Activated CD8-positive, alpha-beta memory T cell treated with anti-CD3 and anti-CD28 coated beads, Interleukin-2, amount 10 ng/mL, durations not matched to agents 7 days and 5 days (primary cell): ENCODE measurements at regions not wholly inside any gene's neighbourhood (a gene's known extent, or its start where the extent isn't known, plus 50 kb on each side); places are given as distances from the start of the nearest gene placed in this dataset.

Source experiments
- ATAC-seq: fragments of 150-1000 bp; cut with Tn5 transposase; one replicate; pipeline ENCODE4 v1.10.0; 2021; ENCODE audit warnings: moderate library complexity
- CTCF ChIA-PET: fragments of 350-600 bp; sonication (Branson Sonifier 250); formaldehyde crosslinking; loops from one replicate; lab custom pipeline; 2021; ENCODE audit warnings: antibody characterized with exemption; lab: Charles Lee
- DNase-seq: peaks from one replicate; pipeline ENCODE4 v3.0.0-alpha.2; 2020
- H3K27ac Mint-ChIP-seq: one replicate; pipeline ENCODE4 v1.8.0; 2021; ENCODE audit warnings: mild to moderate bottlenecking, mixed read lengths
- H3K27me3 Mint-ChIP-seq: one replicate; pipeline ENCODE4 v1.8.0; 2021; ENCODE audit warnings: mixed read lengths
- H3K36me3 Mint-ChIP-seq: one replicate; pipeline ENCODE4 v1.8.0; 2021; ENCODE audit warnings: mild to moderate bottlenecking, mixed read lengths
- H3K4me1 Mint-ChIP-seq: one replicate; pipeline ENCODE4 v1.8.0; 2021; ENCODE audit warnings: mixed read lengths
- H3K4me3 Mint-ChIP-seq: one replicate; pipeline ENCODE4 v1.8.0; 2021; ENCODE audit warnings: mild to moderate bottlenecking, moderate library complexity, mixed read lengths
- H3K9me3 Mint-ChIP-seq: one replicate; pipeline ENCODE4 v1.8.0; 2022; ENCODE audit warnings: low read depth, mixed read lengths

DNA sequence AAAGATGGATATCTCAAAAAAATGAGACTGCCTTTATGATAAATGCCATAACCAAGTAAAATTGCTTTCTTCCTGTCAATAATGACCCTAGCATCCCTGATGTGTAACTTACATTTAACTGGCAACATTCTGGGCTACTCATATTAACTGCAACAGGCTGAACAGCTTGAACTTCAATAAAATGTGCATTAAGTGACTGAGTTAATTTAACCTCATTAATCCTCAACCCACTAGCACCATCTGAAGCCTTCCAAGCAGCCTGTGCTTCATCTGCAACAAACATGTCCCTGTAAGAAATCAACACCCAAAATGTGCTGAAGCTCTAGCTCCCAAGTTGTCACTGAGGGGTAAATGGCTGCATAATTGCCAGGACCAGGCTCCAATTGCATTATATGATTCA, 296.2 kb upstream of the ZC3H15 start:
- Mint-ChIP-seq H3K9me3 (no peaks in the 10 kb centered on the region), H3K4me1 (no peaks in the 10 kb centered on the region), H3K27ac (no peak overlapping the region), H3K4me3 (no peak overlapping the region), H3K36me3 (no peaks in the 10 kb centered on the region), H3K27me3 (no peaks in the 10 kb centered on the region)
- ATAC-seq (no peak), DNase-seq (no peak)
- CTCF ChIA-PET: no interaction called here

DNA sequence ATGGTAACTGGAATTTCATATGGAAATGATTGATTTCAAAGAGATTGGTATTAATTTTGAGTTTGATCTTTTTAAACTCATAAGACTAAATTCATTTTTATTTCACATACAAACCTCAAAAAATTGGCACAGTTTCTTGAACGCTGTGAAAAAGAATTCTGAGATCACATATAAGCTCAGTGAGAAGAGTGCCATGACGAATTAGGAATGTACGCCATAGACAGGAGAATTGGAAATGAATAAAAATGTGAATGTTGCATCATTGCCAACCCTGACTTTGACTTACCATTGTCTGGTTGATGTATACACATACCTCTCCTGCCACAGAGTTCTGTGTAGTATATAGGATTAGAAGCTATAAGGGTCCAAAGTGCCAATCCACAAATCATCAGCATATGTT, 290.4 kb upstream of the ZC3H15 start:
- H3K27me3 Mint-ChIP-seq: no peaks in the 10 kb centered on the region
- no peaks in the 10 kb centered on the region for H3K9me3 Mint-ChIP-seq
- ATAC-seq: no peak
- no peaks in the 10 kb centered on the region for H3K36me3 Mint-ChIP-seq
- CTCF ChIA-PET: no interaction called here
- no peak for DNase-seq
- H3K4me1 Mint-ChIP-seq: no peaks in the 10 kb centered on the region
- no peak overlapping the region for H3K27ac Mint-ChIP-seq
- H3K4me3 Mint-ChIP-seq: no peak overlapping the region

DNA sequence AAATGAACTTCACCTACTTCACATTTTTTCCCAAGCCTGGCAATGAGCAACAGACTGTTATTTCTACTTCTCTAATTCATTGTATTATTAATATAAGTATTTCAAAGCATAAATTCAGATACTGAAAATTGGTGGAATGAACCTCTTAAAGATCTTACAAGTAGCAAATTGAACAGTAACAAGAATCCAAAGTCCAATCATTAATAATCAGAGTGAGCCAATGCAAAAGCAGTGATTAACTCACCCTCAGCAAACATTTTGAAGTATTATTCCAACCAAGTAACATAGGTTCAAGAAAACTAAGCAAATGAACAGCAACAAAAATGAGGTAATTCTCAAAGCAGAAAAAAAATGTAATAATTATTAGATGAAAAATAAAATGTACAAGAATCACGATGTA, 288.1 kb upstream of the ZC3H15 start:
- H3K4me1 Mint-ChIP-seq: no peaks in the 10 kb centered on the region
- H3K36me3 Mint-ChIP-seq: no peaks in the 10 kb centered on the region
- H3K4me3 Mint-ChIP-seq: no peak overlapping the region
- no peak for ATAC-seq
- H3K9me3 Mint-ChIP-seq: no peaks in the 10 kb centered on the region
- no peak for DNase-seq
- CTCF ChIA-PET: no interaction called here
- H3K27me3 Mint-ChIP-seq: no peaks in the 10 kb centered on the region
- no peak overlapping the region for H3K27ac Mint-ChIP-seq

DNA sequence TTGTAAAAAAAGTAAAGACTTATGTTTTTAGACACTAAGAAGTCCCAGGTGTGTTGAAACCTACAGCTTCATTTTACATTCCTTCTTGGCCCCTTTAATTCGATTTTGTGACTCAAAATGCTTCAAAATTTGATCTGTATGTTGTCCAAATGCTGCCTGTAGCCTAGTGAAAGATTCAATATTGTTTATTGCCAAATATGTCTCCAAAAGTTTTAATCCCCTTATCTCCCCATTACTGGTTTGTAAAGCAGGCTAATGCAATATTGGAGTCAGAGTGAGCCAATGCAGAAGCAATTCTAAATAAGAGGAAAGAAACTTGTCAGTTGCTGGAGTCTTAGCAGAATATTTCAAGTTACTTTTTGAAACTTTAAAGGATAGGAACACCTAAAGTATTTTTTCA, 287.0 kb upstream of the ZC3H15 start:
- DNase-seq (no peak), ATAC-seq (no peak)
- Mint-ChIP-seq H3K4me1 (no peaks in the 10 kb centered on the region), H3K36me3 (no peaks in the 10 kb centered on the region), H3K27ac (no peak overlapping the region), H3K4me3 (no peak overlapping the region), H3K9me3 (no peaks in the 10 kb centered on the region), H3K27me3 (no peaks in the 10 kb centered on the region)
- CTCF ChIA-PET: no interaction called here

DNA sequence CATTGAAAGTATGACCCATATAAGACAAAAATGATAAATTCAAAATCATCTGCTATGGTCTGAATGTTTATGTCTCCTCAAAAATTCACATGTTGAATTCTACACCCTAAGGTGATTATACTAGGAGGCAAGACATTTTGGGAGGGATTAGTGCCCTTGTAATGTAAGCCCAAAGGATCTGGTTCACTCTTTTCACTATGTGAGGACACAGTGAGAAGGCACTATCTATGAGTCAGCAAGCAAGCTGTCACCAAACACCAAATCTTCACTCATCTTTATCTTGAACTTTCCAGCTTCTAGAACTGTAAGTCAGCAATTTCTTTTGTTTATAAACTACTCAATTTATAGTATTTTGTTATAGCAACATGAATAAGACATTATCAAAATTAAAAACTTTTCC, 284.7 kb upstream of the ZC3H15 start:
- no peaks in the 10 kb centered on the region for H3K36me3 Mint-ChIP-seq
- H3K9me3 Mint-ChIP-seq: no peaks in the 10 kb centered on the region
- no peak for DNase-seq
- ATAC-seq: no peak
- no peak overlapping the region for H3K4me3 Mint-ChIP-seq
- H3K4me1 Mint-ChIP-seq: no peaks in the 10 kb centered on the region
- no peak overlapping the region for H3K27ac Mint-ChIP-seq
- CTCF ChIA-PET: no interaction called here
- no peaks in the 10 kb centered on the region for H3K27me3 Mint-ChIP-seq

DNA sequence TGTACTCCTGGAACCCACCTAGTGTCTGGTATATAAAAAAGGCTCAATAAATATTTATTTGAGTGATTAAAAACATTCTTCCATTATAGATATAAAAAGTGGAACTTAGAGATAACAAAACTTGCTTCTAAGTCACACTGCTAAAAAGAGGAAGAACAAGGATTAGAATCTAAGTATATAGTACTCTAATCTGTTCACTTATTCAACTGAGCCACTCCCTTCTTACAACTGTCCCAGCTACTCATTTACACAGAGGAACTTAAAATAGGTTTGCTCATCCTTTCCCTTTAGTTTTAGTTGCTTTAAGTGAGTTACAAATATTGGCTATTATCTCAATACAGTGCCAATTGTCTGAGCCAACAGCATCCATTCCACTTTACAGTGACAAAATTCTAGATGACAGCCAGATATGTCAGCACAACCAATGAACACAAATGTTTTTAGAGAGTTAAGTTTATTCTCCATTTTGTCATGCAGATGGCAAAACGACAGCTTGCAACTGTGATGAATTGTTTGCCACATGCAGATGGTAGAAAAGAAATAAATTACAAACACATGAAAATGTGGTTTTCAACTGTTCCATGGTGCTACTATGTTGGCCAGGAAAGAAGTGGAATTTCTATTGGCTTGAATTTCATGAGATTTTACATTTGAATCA, 280.7 kb upstream of the ZC3H15 start:
- ATAC-seq: no peak
- Mint-ChIP-seq H3K4me3 (no peak overlapping the region), H3K4me1 (no peaks in the 10 kb centered on the region), H3K36me3 (no peaks in the 10 kb centered on the region), H3K9me3 (no peaks in the 10 kb centered on the region), H3K27ac (no peak overlapping the region), H3K27me3 (no peaks in the 10 kb centered on the region)
- DNase-seq: no peak
- CTCF ChIA-PET: no interaction called here

DNA sequence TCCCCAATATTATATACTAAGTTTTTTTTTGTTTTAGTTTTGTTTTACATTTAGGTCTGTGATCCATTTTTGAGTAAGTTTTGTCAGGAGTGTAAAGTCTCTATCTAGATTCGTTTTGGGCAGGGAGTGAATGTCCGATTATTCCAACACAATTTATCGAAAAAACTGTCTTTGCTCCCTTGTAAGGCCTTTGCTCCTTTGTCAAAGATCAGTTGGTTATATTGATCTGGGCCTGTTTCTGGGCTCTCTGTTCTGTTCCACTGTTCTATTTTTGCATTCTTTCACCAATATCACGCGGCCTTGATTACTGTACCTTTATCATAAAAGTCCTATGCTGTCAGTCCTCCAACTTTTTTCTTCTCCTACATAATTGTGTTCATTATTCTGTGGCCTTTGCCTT, 276.5 kb upstream of the ZC3H15 start:
- no peaks in the 10 kb centered on the region for H3K36me3 Mint-ChIP-seq
- no peaks in the 10 kb centered on the region for H3K4me1 Mint-ChIP-seq
- H3K27me3 Mint-ChIP-seq: no peaks in the 10 kb centered on the region
- peaks cover 2% of the 10 kb centered on the region for H3K9me3 Mint-ChIP-seq
- no peak overlapping the region for H3K4me3 Mint-ChIP-seq
- ATAC-seq (no peak), DNase-seq (no peak)
- CTCF ChIA-PET: no interaction called here
- no peak overlapping the region for H3K27ac Mint-ChIP-seq

DNA sequence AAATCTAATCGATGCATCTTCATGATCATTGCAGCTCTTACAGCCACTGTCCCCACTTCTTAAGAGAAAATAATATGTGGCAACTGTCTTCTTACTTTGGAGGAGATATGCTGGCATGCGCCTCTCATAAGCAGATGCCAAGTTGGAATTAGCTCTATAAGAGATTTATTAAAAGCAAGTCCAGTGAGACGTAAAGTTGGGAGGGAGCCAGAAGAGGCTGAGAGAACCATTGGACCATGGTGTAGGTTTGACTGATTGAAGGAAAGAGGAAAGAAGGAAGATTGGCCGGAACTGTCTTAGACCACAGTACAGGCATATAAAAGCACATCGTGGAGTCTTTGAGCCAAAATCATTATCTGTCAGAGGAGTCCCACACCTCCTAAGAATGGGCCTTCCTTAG, 265.7 kb upstream of the ZC3H15 start:
- DNase-seq (no peak), ATAC-seq (no peak)
- no peak overlapping the region for H3K27ac Mint-ChIP-seq
- CTCF ChIA-PET: no interaction called here
- no peaks in the 10 kb centered on the region for H3K27me3 Mint-ChIP-seq
- H3K36me3 Mint-ChIP-seq: no peaks in the 10 kb centered on the region
- H3K4me3 Mint-ChIP-seq: no peak overlapping the region
- no peaks in the 10 kb centered on the region for H3K4me1 Mint-ChIP-seq
- no peaks in the 10 kb centered on the region for H3K9me3 Mint-ChIP-seq

DNA sequence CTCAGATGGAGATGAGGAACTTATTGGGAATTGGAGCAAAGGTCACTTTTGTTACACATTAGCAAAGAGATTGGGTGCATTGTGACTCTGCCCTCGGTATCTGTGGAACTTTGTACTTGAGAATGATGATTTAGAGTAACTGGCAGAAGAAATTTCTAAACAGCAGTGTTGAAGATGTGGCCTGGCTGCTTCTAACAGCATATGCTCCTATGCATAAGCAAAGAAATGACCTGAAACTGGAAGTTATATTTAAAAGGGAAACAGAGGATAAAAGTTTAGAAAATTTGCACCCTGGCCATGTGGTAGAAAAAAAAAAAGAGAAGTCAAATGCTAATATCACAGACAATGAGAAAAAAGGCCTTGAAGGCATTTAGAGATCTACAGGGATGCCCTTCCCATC, 256.8 kb upstream of the ZC3H15 start:
- H3K36me3 Mint-ChIP-seq: no peaks in the 10 kb centered on the region
- H3K27me3 Mint-ChIP-seq: no peaks in the 10 kb centered on the region
- H3K9me3 Mint-ChIP-seq: peaks cover 11% of the 10 kb centered on the region
- ATAC-seq (no peak), DNase-seq (no peak)
- CTCF ChIA-PET: no interaction called here
- H3K27ac Mint-ChIP-seq: no peak overlapping the region
- H3K4me1 Mint-ChIP-seq: no peaks in the 10 kb centered on the region
- no peak overlapping the region for H3K4me3 Mint-ChIP-seq

DNA sequence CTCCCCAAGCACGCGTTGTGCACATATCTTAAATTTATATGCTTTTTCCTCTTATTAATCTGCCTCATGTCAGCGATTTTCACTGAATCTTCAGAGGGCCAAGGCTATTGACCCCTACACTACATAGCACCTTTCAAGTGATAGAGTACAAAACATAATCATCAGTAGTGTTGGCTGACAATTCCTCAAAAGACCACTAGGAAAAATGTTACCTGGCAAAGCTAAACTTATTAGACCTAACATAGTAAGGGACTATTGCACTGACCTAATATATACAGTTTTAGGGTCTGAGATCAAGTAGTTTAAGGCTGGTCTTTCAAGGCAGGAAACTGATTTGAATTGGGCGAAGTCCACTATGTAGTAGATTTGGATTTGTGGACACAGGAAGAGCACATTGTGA, 244.2 kb upstream of the ZC3H15 start:
- CTCF ChIA-PET: no interaction called here
- Mint-ChIP-seq H3K36me3 (no peaks in the 10 kb centered on the region), H3K27ac (no peak overlapping the region), H3K4me3 (no peak overlapping the region), H3K9me3 (peaks cover 4% of the 10 kb centered on the region), H3K4me1 (no peaks in the 10 kb centered on the region), H3K27me3 (no peaks in the 10 kb centered on the region)
- DNase-seq: no peak
- no peak for ATAC-seq

DNA sequence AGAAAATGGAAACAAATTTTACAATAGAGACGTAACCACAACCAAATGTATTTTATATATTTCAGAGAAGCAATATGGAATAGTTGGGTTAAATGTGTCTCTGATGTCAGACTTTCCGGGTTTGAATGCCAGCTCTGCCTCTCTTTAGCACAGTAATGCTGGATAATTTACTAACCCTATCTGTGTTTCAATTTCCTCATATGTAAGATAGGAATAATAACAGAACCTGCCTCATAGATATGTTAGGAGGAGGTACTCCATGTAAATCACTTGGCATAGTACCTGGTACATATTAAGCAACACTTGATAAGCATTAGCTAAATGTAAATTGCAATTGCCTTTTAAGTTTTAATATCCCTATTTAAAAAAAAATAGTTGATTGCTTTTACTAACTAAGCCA, 231.3 kb upstream of the ZC3H15 start:
- Mint-ChIP-seq H3K27me3 (no peaks in the 10 kb centered on the region), H3K9me3 (no peaks in the 10 kb centered on the region), H3K4me3 (no peak overlapping the region), H3K4me1 (no peaks in the 10 kb centered on the region), H3K36me3 (no peaks in the 10 kb centered on the region), H3K27ac (no peak overlapping the region)
- CTCF ChIA-PET: no interaction called here
- DNase-seq: no peak
- ATAC-seq: no peak

DNA sequence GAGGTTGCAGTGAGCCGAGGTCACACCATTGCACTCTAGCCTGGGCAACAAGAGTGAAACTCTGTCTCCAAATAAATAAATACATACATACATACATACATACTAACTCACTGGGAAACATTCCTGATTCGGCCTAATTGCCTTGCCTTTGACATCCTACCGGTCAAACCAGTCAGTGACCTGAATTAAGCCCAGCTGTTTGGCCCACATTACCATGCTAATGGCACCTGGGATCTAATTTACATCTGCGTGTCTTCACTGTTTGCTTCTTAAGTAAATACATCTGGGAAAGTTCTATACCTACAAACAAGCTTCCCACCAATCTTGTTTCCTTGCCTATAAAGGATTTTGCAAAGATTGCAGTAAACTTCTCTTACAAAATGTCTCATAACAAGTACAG, 230.2 kb upstream of the ZC3H15 start:
- CTCF ChIA-PET: no interaction called here
- H3K4me1 Mint-ChIP-seq: no peaks in the 10 kb centered on the region

DNA sequence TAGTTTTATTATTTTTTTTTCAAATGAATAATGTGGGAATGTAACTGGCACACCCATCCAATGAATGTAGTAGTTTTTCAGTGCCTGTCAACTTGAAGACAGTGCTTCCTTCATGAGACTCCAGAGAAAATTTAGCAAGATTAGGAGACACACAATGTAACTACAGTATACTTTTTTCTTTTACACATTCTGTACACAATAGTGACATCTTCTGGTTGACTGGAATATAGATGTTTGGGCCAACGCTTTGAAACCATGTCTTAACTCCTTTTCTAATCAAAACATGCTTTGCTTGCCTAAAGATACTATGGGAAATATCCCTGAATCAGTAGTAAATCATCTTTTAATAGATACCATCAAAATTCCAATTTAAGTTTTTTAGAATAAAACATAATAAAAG, 229.5 kb upstream of the ZC3H15 start:
- Mint-ChIP-seq H3K27me3 (no peaks in the 10 kb centered on the region), H3K9me3 (no peaks in the 10 kb centered on the region), H3K27ac (no peak overlapping the region), H3K36me3 (no peaks in the 10 kb centered on the region), H3K4me1 (no peaks in the 10 kb centered on the region), H3K4me3 (no peak overlapping the region)
- CTCF ChIA-PET: no interaction called here
- no peak for DNase-seq
- no peak for ATAC-seq

More for the DNA sequence above, 230.2 kb upstream of the ZC3H15 start:
- Mint-ChIP-seq H3K9me3 (no peaks in the 10 kb centered on the region), H3K36me3 (no peaks in the 10 kb centered on the region), H3K27ac (no peak overlapping the region), H3K27me3 (no peaks in the 10 kb centered on the region), H3K4me3 (no peak overlapping the region)
- ATAC-seq: no peak
- DNase-seq: no peak

DNA sequence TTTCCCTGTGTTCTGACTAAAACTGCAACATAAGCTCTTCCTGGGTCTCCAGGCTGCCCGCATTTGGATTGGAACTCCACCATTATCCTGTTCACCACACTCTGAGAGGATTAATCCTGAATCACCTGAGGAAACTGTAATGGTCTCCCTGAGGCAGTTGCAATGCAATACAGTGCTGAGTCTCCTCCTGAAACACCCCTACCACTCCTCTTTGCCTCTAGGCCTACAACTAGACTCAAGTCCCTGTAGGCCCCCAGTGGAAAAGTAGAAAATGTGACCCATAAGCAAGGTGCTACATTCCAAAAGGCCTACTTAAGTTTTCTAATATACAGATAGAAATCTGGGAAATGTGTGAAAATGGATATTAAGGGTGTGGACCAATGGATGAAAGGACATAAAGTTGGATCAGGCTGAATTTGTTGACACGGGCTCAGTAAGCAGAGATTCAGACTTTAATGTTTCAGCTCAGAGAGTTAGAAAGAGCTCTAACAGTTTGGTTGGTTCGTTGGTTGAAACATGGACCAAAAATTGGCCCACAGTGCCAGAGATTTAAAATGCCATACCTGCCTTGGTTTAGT, 222.3 kb upstream of the ZC3H15 start:
- no peaks in the 10 kb centered on the region for H3K27me3 Mint-ChIP-seq
- H3K27ac Mint-ChIP-seq: no peak overlapping the region
- H3K4me1 Mint-ChIP-seq: no peaks in the 10 kb centered on the region
- no peak for DNase-seq
- H3K4me3 Mint-ChIP-seq: no peak overlapping the region
- no peaks in the 10 kb centered on the region for H3K36me3 Mint-ChIP-seq
- CTCF ChIA-PET: no interaction called here
- no peak for ATAC-seq
- no peaks in the 10 kb centered on the region for H3K9me3 Mint-ChIP-seq

DNA sequence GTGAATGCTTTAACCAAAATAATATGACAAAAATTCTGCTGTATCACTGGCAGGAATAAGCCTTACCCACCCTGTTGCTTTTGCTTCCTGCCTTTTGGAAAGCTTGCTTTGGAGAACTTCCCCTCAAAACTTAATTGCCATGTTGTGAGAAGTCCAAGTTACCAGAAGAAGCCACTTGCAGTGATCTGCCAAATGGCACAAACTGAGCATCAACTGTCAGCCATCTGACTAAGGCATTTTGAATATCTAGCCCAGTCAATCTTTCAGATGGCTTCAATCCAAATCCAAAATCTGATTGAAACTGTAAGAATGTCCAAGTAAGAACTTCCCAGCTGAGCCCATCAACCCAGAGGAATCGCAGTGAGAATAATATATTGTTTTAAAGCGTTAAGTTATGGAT, 216.5 kb upstream of the ZC3H15 start:
- CTCF ChIA-PET: no interaction called here

More for the DNA sequence above, 216.5 kb upstream of the ZC3H15 start:
- no peaks in the 10 kb centered on the region for H3K4me1 Mint-ChIP-seq
- no peaks in the 10 kb centered on the region for H3K27me3 Mint-ChIP-seq
- DNase-seq (no peak), ATAC-seq (no peak)
- H3K4me3 Mint-ChIP-seq: no peak overlapping the region
- peaks cover 5% of the 10 kb centered on the region for H3K9me3 Mint-ChIP-seq
- no peak overlapping the region for H3K27ac Mint-ChIP-seq
- no peaks in the 10 kb centered on the region for H3K36me3 Mint-ChIP-seq
